GM12878 (cell line): ENCODE measurements at regions not wholly inside any gene's neighbourhood (a gene's known extent, or its start where the extent isn't known, plus 50 kb on each side); places are given as distances from the start of the nearest gene placed in this dataset.

ENCODE experiments used
- ATAC-seq: fragments of 200-7000 bp; cut with Tn5 transposase; 3 replicates; pipeline ENCODE4 v1.9.1; 2020; ENCODE audit warnings: mild to moderate bottlenecking, moderate library complexity
- BruUV-seq: library from RNA; stranded (reverse); fragments of 400-500 nt; replicated peaks from 2 replicates; lab custom pipeline; 2021; lab: Mats Ljungman, UMichigan
- CTCF ChIA-PET: fragments of 300-600 bp; sonication (Branson Sonifier 250); formaldehyde crosslinking; extraction: SDS; loops from one replicate; lab custom pipeline; 2021; ENCODE audit warnings: inconsistent platforms; lab: Yijun Ruan, JAX
- POLR2A ChIA-PET: fragments of 350-600 bp; formaldehyde crosslinking; extraction: SDS; loops from one replicate; lab custom pipeline; 2021; ENCODE audit warnings: inconsistent platforms; lab: Charles Lee
- RAD21 ChIA-PET: fragments of 300-600 bp; sonication (Branson Sonifier 250); formaldehyde crosslinking; loops from one replicate; lab custom pipeline; 2023; ENCODE audit warnings: antibody characterized with exemption; ENCODE audit not compliant: unreplicated experiment; lab: Charles Lee
- SMC1A ChIA-PET: fragments of 300-600 bp; sonication (Branson Sonifier 250); formaldehyde crosslinking; loops from one replicate; lab custom pipeline; 2023; ENCODE audit not compliant: unreplicated experiment, uncharacterized antibody; lab: Charles Lee
- DNase-seq: peaks from one replicate; pipeline ENCODE4 v3.0.0-alpha.2; 2011; ENCODE audit warnings: low read depth, low spot score
- FAIRE-seq: peaks from 3 replicates; lab custom pipeline; 2011; peaks lifted over from hg19 to GRCh38; lab: Jason Lieb, UNC
- H2AFZ ChIP-seq: 2 replicates; pipeline ENCODE4 v1.6.0; 2011; ENCODE audit warnings: low read depth, low read length, control low read depth; ENCODE audit not compliant: control insufficient read depth
- H3K27ac ChIP-seq: 2 replicates; pipeline ENCODE4 v1.5.1; 2011; ENCODE audit warnings: control low read depth; ENCODE audit not compliant: control insufficient read depth, insufficient read depth
- H3K27me3 ChIP-seq, 2 experiments: replicated peaks in 1 of 2; 2 replicates each; pipeline versions ENCODE4 v1.6.0 to v1.6.1; 2011; ENCODE audit warnings: low read length in 1 of 2; ENCODE audit not compliant: control insufficient read depth in 2 of 2, insufficient read depth in 2 of 2
- H3K36me3 ChIP-seq, 2 experiments: 2 replicates each; pipeline ENCODE4 v1.5.1; 2011; ENCODE audit warnings: low read length in 1 of 2; ENCODE audit not compliant: control insufficient read depth in 2 of 2, insufficient read depth in 2 of 2
- H3K4me1 ChIP-seq: 2 replicates; pipeline ENCODE4 v1.6.1; 2011; ENCODE audit warnings: mild to moderate bottlenecking, low read length, moderate library complexity, mixed read lengths; ENCODE audit not compliant: control insufficient read depth, insufficient read depth
- H3K4me2 ChIP-seq: 2 replicates; pipeline ENCODE4 v1.6.0; 2011; ENCODE audit warnings: control low read depth; ENCODE audit not compliant: control insufficient read depth, insufficient read depth
- H3K4me3 ChIP-seq: fragments of 200-600 bp; sonication (generic); 2 replicates; pipeline ENCODE4 v1.5.1; 2016
- H3K79me2 ChIP-seq: 2 replicates; pipeline ENCODE4 v1.6.0; 2011; ENCODE audit warnings: low read length; ENCODE audit not compliant: control insufficient read depth, insufficient read depth
- H3K9ac ChIP-seq: 2 replicates; pipeline ENCODE4 v1.8.0; 2011; ENCODE audit warnings: low read length, control low read depth, mixed read lengths; ENCODE audit not compliant: control insufficient read depth, insufficient read depth
- H3K9me3 ChIP-seq: replicated peaks from 3 replicates; pipeline ENCODE4 v1.5.1; 2011; ENCODE audit warnings: mild to moderate bottlenecking, low read length; ENCODE audit not compliant: control insufficient read depth, insufficient read depth
- H4K20me1 ChIP-seq: 2 replicates; pipeline ENCODE4 v1.6.0; 2011; ENCODE audit not compliant: control insufficient read depth, insufficient read depth
- ATF2 ChIP-seq: IDR thresholded peaks from 2 replicates; pipeline ENCODE4 v1.6.1; 2012; ENCODE audit warnings: low read length, inconsistent platforms
- BHLHE40 ChIP-seq, 2 experiments: fragments of 450-650 bp in 1 of 2; IDR thresholded peaks; 2 replicates each; pipeline ENCODE4 v1.6.1; 2011 to 2017; ENCODE audit warnings: low read depth in 2 of 2, borderline replicate concordance in 1 of 2, improper control_type of control experiment in 1 of 2, low read length in 1 of 2, mild to moderate bottlenecking in 1 of 2
- CBX3 ChIP-seq: fragments of 200-600 bp; sonication (generic); IDR thresholded peaks from 2 replicates; pipeline ENCODE4 v1.6.1; 2016; ENCODE audit warnings: low read depth, borderline replicate concordance
- CBX5 ChIP-seq: sonication (generic); IDR thresholded peaks from 2 replicates; pipeline ENCODE4 v1.6.1; 2016; ENCODE audit warnings: low read depth, moderate library complexity, mild to moderate bottlenecking, inconsistent platforms
- CHD4 ChIP-seq: fragments of 200-600 bp; sonication (generic); IDR thresholded peaks from 2 replicates; pipeline ENCODE4 v1.6.1; 2016; ENCODE audit warnings: mild to moderate bottlenecking
- HCFC1 ChIP-seq: fragments of 150-350 bp; IDR thresholded peaks from 2 replicates; pipeline ENCODE4 v1.6.1; 2014; ENCODE audit warnings: low read length
- IKZF1 ChIP-seq: fragments of 450-650 bp; conservative IDR thresholded peaks from 2 replicates; pipeline ENCODE4 v1.6.1; 2017; ENCODE audit warnings: antibody characterized with exemption, mild to moderate bottlenecking
- IKZF2 ChIP-seq, 2 experiments: fragments of 450-650 bp; IDR thresholded peaks; 2 replicates each; pipeline ENCODE4 v1.6.1; 2017; ENCODE audit warnings: mild to moderate bottlenecking in 2 of 2, moderate library complexity in 2 of 2
- MEF2B ChIP-seq: fragments of 450-650 bp; IDR thresholded peaks from 2 replicates; pipeline ENCODE4 v1.6.1; 2018; ENCODE audit warnings: mild to moderate bottlenecking, moderate library complexity; ENCODE audit not compliant: partially characterized antibody, poor library complexity, severe bottlenecking
- MLLT1 ChIP-seq: fragments of 450-650 bp; IDR thresholded peaks from 2 replicates; pipeline ENCODE4 v1.6.1; 2016; ENCODE audit warnings: mild to moderate bottlenecking
- MTA3 ChIP-seq: IDR thresholded peaks from 2 replicates; pipeline ENCODE4 v1.6.1; 2012; ENCODE audit warnings: low read length, inconsistent platforms, borderline replicate concordance
- POU2F2 ChIP-seq: IDR thresholded peaks from 3 replicates; pipeline ENCODE4 v1.6.1; 2011; ENCODE audit warnings: low read depth, mild to moderate bottlenecking, low read length, borderline replicate concordance
- RAD51 ChIP-seq: fragments of 450-650 bp; IDR thresholded peaks from 2 replicates; pipeline ENCODE4 v1.6.1; 2016; ENCODE audit warnings: moderate library complexity, mild to moderate bottlenecking, inconsistent platforms
- RELA ChIP-seq: fragments of 450-650 bp; IDR thresholded peaks from 2 replicates; pipeline ENCODE4 v1.8.0; 2014; ENCODE audit warnings: borderline replicate concordance; ENCODE audit not compliant: partially characterized antibody
- SP1 ChIP-seq: IDR thresholded peaks from one replicate; pipeline ENCODE4 v1.6.1; 2011; ENCODE audit warnings: low read depth, low read length
- TARDBP ChIP-seq: IDR thresholded peaks from 2 replicates; pipeline ENCODE4 v1.6.1; 2016; ENCODE audit warnings: borderline replicate concordance
- TCF12 ChIP-seq: IDR thresholded peaks from 2 replicates; pipeline ENCODE4 v1.6.1; 2011; ENCODE audit warnings: low read depth, mild to moderate bottlenecking, low read length
- WRNIP1 ChIP-seq: IDR thresholded peaks from 2 replicates; pipeline ENCODE4 v1.6.1; 2011; ENCODE audit warnings: low read depth, low read length, improper control_type of control experiment, borderline replicate concordance
- ZNF274 ChIP-seq: IDR thresholded peaks from one replicate; pipeline ENCODE4 v1.8.0; 2011; ENCODE audit not compliant: insufficient read length, insufficient read depth
- WGBS: methylation state at CpG from one replicate; pipeline ENCODE4 v1.1.6; 2016; ENCODE audit warnings: low lambda C conversion rate; ENCODE audit not compliant: insufficient replicate concordance, insufficient coverage; ENCODE audit errors: missing lambda C conversion rate; 5-methylcytosine and 5-hydroxymethylcytosine counted together
- in situ Hi-C: fragments of 300-500 bp; cut with MboI; formaldehyde crosslinking; loops from 9 replicates; pipeline ENCODE4 v1.14.3; 2018; ENCODE audit warnings: mixed read lengths
- intact Hi-C: fragments of 100-400 bp; cut with micrococcal nuclease; formaldehyde crosslinking; loops from one replicate; pipeline ENCODE4 v1.14.2; 2022; ENCODE audit not compliant: unreplicated experiment

- intact Hi-C loops (no loop called here), in situ Hi-C loops (no loop called here)
- BruUV-seq, result no TSS peak
- Histone ChIP-seq H4K20me1 (no peaks in the 10 kb centered on the region), H3K4me2 (no peak overlapping the region), H3K4me1 (peaks cover 8% of the 10 kb centered on the region), H3K27ac (no peak overlapping the region), H3K27me3 (no peaks in the 10 kb centered on the region), H3K9me3 (no peaks in the 10 kb centered on the region; the same call in 2 of the 3 replicates), H3K4me3 (no peak overlapping the region), H3K36me3 (no peaks in the 10 kb centered on the region), H3K9ac (no peak overlapping the region), H3K79me2 (no peaks in the 10 kb centered on the region), H2AFZ (no peak overlapping the region)
- DNase-seq (no peak), ATAC-seq (no peak), FAIRE-seq (no peak)
- POLR2A ChIA-PET, result no interaction called here
- RAD21 ChIA-PET, result no interaction called here
- CTCF ChIA-PET, result interaction anchor here (0.6 to 1.3 kb wide), 2 partner anchors 27 to 82 kb away, joined by 6 to 7 read pairs; no protein-coding TSS in a partner anchor
- WGBS, result 51% methylated on average over 5 of the region's 5 CpGs
- SMC1A ChIA-PET, result interaction anchor here (0.5 to 1.1 kb wide), 3 partner anchors 42 to 163 kb away, joined by 3 read pairs; no protein-coding TSS in a partner anchor
- TF ChIP-seq WRNIP1 (no peak), MLLT1 (no peak), CHD4 (no peak), IKZF2 (IDR thresholded peaks at IDR 0.05) (no peak), BHLHE40 (IDR thresholded peaks at IDR 0.05; ENCODE audit: borderline replicate concordance in 1 of 2, low read depth in 2 of 2, low read length in 1 of 2) (no peak), POU2F2 (no peak), SP1 (no peak), IKZF1 (no peak), HCFC1 (no peak), CBX5 (no peak), TARDBP (no peak), MTA3 (no peak), TCF12 (no peak), CBX3 (no peak), RAD51 (no peak), ZNF274 (no peak), ATF2 (no peak), RELA (no peak), MEF2B (no peak)
Observed at GRCh38 chr1:25122747-25123146, 109.6 kb downstream of the SYF2 start.
